GM21447 (cell line): ENCODE measurements at regions not wholly inside any gene's neighbourhood (a gene's known extent, or its start where the extent isn't known, plus 50 kb on each side); places are given as distances from the start of the nearest gene placed in this dataset.

Source experiments
- ATAC-seq: cut with Tn5 transposase; IDR thresholded peaks from one replicate; pipeline ENCODE4 v1.9.1; 2021; ENCODE audit not compliant: unreplicated experiment

DNA sequence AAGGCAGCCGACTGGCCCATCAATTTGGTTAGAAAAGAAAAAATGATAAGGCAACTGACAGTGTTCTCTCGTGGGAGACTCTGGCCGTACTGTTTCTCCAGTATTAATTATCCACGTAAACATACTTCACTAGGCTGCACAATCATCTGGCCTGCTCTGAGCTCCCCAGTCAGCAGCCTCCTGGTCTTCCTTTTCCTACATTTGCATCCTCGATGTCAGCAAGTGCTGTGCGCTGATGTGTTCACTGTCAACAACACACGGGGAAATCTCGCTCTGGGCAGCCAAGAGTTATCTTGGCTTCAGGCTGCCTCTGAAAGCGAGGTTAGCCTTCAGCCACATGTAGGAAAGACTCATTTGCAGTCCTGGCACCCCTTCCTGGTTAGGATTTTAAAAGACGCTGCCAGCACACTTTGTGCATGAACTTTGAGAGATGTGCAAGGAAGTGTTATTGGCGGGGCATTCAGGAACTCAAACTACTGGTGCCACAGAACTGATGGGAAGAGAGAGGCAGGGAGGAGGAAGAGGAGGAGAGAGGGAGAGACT lies 460.5 kb upstream of the ARID1B start:
- ATAC-seq, result no peak

DNA sequence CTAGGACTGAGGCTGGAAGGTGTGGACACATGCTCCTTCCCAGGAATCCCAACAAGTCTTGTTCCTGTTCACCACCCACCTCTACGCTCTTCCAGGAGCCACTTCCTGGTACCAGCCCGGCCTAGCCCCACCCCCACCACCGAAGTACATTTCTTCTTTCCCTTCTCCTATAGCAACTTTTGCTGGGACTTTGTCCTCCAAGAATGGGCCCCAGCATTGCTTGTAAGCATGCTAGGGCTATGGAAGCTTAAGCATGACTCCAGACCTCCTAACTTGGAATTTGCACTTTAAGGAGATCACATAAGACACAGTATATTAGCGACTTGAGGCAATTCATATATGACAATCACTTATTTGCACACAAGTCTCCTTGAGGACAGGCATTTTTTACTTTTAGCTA lies 462.0 kb upstream of the ARID1B start:
- ATAC-seq, result no peak

DNA sequence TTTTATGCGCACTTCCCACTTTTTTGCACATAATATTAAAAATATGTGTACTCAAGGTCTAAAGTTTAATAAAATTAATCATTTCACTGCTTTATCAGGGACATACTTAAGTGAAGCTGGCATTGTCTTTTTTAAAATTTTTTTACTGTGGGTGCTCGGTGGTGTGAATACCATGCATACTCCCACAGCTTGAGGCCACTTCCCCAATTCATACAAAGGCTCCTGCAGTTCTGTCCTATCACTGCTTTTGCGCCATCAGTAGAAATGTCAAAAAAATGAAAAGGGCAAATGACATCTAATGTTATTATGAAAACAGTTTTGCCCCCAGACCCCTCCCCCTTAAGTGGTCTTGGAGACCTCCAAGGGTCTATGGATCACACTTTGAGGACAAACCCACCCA lies 464.1 kb upstream of the ARID1B start:
- ATAC-seq, result no peak

DNA sequence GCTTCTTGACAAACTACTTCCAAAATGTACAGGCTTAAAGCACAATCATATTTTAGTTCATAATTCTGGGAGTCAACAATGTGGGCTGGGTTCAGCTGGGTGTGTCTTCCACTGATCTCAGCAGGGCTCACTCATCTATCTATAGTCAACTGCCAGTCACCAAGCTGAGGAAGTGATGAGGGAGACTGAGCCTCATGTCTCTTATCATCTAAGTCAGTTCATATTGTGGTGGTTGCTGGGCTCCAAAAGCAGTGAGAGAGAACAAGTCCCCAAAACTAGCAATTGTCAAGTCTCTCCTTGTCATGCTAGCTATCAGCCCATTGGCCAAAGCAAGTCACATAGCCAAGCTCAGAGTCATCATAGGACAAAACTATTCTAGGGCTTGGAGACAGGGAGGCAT lies 465.9 kb upstream of the ARID1B start:
- no peak for ATAC-seq

DNA sequence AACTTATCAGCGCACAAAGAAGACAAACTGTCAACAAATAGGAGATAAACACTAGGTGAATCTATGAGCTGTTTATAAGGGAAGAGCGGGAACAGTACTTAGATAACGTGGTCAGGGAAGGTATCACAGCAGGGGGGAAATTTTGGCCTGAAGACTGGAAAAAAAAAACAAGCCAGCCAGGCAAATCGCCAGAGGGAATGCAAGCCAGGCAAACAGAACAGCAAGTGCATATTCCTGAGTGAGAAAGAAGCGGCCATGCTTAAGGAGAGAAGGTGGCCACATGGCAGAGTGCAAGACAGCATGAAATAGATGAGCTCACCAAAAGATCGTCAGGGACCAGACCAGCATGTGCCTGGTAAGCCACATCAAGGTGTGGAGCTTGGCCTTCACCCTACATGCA lies 466.5 kb upstream of the ARID1B start:
- ATAC-seq, result no peak

DNA sequence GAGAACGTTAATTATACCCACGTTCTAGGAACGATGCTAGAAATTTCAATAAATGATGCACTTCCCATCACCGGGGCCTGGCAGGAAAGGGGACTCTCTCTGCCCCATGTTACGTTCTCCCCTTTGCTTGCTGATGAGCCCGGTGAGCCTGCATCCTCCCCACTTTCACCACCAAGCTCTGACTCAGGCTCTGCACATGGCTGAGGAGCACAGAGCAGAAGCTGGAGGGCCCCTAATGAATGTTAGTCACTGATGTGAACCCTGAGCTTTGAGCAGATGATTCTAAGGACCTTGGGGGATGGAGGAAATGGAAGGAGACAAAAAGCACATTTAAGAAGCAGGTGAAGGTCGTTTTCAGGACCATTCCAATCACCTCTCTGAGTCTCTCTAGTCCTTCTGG lies 468.2 kb upstream of the ARID1B start:
- no peak for ATAC-seq

DNA sequence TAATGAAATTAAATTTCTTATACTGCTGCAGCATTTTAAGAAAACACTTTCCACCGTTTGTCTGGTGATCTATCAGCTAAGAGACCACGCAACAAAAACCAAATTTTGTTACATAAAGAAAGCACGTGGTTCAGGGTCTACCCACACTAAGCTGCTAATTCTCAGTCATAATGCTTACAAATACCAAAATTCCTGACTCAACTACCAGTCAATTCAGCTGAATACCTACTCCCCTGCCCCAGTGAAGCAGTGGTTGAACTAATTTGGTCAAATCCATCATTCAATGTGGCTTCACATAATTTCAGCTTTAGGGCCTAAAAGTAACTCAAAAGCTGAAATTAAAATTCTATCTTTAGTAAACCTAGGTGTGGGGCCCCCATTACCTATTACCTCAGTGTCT lies 468.6 kb upstream of the ARID1B start:
- ATAC-seq, result no peak

DNA sequence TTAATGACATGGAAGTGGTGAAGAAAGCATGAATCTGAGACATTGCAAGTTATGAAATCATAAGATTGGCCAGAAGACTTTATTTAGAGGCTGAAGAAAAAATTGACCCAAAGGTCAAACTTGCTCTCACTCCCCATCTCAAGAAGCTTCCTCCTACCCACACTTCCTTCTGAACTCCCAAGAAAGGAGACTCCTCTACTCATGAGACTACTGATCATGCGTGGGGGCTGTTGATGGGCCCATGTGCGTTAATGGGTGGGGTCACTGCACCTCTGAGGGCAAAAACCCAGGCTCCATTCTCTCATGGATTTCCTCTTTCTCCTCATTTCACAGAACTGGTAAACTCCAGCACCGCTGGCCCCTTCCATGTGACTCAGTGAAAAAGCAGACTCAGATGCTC lies 470.6 kb upstream of the ARID1B start:
- no peak for ATAC-seq

DNA sequence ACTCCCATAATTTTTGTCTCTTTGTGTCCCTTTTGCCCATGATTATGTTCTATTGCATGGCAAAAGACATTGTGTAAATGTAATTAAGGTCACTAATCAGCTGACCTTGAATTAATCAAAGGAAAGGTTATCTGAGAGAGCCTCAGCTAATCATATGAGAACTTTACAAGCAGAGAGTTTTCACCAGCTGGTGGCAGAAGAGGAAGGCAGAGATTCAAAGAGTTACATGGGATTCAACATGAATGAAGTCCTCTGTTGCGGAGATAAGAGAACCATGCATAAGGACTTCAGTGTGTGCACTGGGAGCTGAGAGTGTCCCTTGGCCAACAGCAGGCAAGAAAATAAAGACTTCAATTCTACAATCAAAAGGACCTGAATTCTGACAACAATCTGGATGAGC lies 494.1 kb upstream of the ARID1B start:
- no peak for ATAC-seq

DNA sequence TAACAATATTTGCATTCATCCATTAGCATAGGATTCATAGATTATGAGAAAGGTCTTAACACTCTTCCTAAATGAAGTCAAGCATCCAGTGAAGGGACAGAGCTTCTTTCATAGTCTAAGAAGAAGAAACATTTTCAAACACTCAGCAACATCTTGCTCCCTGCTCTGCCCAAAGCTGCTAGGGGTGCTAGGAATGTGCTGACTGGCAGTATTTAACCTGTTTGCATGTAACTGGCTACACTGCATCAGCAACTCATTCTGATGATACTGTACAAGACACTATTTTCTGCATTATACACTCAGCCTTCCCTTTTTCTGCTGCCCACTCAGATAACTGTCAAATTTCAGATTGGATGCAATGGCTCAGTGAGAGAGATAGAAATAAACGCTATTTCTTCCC lies 495.1 kb upstream of the ARID1B start:
- no peak for ATAC-seq

DNA sequence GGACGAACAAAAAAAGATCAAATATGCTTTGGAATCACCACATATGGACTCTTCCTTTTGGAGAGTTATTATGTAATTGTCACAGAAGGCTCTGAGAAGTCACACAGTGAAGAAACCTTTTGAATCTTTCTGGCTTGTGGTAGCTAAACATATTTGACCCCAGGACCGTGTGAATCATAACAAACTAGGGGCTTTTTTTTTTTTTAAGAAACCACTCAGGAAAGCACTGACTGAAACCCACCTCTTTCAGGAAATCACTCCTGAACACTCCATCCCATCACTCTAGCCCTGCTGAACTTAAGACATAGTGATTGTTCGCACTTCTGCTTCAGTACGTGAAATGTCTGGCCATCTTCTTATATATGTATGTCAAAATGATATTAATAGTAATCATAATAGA lies 495.9 kb upstream of the ARID1B start:
- ATAC-seq, result no peak

DNA sequence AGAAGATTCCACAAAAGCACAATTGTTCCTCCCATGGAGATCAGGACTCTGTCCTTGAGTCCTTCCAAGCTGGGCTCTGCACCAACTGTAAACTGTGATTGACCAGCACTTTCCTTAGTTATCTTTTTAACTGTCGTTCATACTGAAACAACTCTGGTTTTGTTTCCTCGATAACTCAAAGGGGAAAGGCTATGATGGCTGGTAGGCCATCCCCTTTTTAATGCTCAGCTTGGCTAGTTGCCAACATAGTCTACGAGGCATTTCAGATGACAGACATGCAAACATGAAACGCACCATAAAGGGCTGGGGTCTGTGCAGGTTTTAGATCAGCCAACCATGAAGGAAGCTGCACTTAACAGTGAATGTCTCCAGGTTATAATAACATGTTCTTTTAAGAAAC lies 497.1 kb upstream of the ARID1B start:
- peak; percentile 34 for ATAC-seq

DNA sequence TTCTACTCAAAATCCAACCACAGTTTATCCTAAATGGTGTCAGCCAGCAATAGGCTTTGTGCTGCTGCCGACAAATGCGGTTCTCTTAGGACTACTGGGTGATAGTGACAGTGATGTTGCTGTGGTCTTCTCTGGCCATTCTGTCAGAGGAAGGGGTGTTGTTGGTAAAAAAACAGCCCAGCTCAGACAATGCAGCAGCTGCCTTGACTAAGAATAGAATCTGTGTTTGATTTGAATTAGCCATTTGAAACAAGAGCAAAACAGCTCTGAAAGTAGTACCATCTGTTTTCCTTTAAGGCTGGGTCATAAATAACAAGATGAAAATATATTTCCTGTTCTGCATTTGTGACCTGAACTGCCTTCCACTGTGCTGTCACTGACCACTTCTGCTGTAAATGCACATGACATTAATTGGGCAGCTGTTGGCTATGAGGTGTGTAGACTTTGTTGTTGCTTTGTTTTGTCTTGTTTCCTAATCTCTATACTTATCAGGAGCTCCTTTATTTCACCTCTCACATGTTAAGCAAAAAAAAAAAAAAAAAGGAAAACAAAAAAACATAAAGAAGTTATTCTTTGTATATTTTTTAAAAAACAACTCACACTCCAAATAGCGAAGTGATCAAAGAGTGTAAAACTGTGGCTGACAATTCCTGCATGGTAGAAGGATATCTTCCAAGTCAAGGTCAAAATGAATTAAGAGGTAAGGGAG lies 497.8 kb upstream of the ARID1B start:
- peak; percentile 81 for ATAC-seq

DNA sequence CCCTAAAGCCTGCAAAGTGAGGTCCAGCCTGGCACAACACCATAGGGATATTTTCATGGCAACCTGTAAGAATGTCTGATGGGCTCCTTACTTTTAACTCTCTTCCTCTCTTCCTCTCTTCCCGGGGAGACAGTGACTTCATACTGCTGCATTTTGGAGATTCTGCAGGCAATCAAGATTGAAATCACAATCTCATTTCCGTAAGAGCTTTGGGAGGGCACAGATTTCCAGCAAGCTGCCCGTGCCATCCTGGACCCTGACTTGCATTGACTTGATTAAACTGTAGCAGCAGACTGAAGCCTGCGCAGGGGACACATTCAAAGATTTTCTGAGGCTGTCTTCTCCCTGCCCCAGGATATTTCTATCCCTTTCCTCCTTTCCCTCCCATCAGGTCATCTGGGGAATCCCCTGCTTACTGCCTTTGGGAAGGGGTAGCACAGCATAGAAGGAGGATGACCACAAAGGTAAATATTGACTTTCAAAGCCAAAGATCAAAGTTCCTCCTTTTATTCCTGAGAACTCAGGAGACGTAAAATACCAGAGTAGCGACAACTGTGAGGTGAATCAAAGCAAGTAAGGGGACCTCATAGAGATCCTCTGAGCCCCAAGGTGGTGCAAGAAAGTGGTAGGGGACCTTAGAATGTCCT lies 504.0 kb upstream of the ARID1B start:
- no peak for ATAC-seq

DNA sequence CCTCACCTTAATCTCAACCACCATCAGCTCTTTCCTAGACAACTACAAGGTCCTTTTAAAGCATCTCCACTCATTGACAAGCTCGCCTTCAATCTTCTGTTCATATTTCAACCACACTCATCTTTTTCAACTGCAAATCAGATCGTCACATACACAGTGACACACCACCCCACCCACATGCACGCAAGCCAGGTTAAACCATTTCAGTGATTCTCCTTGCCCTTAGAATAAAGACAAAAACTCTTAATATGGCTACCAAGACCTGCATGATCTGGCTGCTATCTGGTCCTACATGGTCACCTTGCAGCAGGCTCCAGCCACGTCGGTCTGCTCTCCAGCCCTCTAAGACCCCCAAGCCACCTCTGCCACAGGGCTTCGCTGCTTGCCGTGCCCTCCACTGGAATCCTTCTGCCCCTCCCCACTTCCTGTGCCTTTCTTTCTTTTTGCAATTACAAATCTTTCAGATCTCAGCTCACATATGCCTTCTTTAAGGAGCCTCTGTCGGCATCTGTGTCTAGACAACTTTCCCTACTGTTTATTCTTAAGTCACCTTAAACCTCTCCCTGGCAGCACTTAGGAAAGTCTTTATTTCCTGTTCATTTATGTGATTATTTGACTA lies 507.3 kb upstream of the ARID1B start:
- no peak for ATAC-seq

DNA sequence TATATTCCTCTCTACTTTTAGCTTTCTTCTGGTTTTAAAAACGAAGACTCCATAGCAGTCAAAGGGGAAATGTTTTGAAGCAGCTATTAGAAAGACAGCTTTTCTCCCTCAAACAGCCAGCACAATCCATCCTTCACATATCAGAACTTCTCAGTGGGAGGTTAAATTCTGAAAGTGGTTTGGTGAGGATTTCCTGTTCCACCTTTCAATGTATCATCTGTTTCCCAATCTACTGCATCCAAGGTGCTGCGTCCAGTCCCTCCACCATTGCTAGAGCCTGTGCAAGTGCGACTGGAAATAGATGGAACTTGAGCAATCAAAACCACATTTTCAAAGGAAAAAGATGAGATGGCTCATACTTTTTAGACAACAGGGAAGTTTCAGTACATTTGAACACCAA lies 508.3 kb upstream of the ARID1B start:
- no peak for ATAC-seq

DNA sequence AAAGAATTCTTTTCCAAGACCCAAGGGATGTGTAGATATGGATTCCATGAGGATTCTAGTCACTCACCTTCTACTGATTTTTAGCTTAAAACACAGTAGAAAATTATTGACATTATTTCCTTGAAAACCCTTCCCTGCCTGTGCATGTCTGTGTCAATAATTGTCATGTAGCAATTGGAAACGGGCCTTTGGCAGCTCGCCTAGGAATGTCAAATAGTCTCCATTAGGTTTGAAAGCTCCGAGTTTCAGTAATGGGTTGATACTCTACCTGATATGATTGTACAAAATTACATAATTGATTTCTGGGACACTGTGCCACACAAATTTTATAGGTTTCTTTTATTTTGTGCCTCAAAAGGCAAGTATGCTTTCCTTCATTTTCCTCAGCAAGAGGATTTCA lies 515.2 kb upstream of the ARID1B start:
- no peak for ATAC-seq

DNA sequence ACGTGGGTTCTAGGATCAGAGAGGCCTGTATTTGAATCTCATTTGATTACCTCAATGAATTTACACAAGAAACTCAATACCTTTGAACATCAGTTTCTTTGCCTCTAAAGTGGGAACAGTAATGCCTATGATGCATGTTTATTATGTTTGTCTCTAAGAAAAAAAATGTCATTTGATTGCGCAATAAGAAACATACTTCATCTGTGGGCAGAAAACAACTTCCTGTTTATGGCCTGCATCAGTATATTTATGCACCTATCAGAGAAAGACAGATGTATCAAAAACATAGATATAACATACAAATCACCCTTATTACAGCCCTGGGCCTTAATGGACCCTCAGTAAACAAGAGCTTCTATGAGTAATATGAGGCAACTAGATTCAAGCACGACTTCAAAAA lies 516.4 kb upstream of the ARID1B start:
- no peak for ATAC-seq

DNA sequence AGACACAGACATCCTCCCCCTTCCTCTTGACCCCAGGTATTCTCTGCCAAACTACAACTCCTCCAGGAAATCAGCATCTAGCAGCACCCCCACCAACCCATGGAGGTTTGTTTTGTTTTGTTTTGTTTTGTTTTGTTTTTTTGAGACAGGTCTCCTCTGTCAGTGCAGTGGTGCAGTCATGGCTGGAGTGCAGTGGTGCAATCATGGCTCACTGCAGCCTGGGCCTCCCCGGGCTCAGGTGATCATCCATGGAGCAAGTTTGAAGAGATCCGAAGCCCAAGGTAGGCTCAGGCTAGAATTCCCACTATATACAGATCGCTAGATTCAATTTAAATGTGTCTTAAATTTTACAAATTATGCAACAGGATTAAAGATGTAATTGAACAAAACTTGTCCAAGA lies 518.2 kb upstream of the ARID1B start:
- no peak for ATAC-seq

DNA sequence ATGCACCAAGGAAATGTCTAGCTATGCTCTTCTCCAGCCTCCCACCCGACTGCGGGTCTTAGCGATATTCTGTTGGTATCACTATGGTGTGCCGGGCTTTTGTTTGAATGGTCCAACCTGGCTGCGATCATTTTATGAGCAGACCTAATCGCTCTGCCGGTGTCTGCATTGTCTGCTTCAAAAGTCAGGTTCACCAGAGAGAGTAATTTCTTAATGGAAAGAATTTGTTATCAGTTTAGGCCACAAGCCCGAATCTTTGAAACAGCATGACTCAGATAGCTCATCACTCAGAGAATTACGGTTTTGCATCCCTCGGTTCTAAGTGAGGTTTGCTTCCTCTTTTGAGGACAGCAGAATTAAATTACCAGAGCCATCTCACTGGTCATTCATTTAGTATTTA lies 521.0 kb upstream of the ARID1B start:
- no peak for ATAC-seq

DNA sequence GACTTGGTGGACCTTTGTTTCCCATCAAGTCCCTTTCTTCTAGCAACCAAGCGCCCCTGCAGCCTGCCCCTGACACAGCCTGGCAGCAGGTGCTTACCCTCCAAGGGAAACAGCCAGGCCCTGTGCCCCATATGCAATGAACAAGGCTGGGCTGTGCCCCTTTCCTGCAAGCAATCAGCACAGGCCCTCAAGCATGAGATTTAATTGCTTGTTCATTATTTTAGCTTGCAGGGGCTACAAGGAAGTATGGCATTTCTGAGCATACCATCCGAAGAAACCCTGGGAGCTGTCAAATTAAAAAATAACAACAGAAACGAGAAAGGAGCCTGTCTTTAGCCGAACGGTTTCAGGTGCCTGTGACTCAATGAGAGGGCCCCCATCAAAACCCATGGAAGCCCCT lies 522.9 kb upstream of the ARID1B start:
- no peak for ATAC-seq

DNA sequence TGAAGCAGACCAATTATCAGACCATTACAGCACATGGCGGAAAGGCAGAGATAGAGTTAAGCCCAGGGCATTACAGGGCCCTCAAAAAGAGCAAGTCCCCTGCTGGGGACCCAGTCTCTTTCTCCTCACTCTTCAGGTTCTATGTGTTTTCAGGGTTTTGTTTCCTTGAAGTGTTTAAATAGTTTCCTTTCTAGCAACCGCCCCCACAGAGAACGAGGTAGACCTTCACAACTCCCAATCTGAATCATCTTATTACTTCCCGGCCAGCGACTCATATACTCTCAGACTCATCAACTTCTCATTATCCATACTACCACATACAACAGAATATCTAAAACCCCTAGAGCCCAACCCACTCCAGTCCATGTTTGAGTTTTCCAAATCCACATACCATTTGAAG lies 526.6 kb upstream of the ARID1B start:
- ATAC-seq, result no peak
